Parathyroid adenoma (tissue), 2 donors: ENCODE measurements at regions not wholly inside any gene's neighbourhood (a gene's known extent, or its start where the extent isn't known, plus 50 kb on each side); places are given as distances from the start of the nearest gene placed in this dataset.

Experiments
- H2AFZ ChIP-seq: fragments of 300-600 bp; sonication (generic); one replicate; pipeline ENCODE4 v1.7.0; 2017; ENCODE audit warnings: antibody characterized with exemption, mild to moderate bottlenecking
- H3K27ac ChIP-seq: fragments of 300-600 bp; sonication (generic); one replicate; pipeline ENCODE4 v1.7.0; 2017
- H3K27me3 ChIP-seq: fragments of 300-600 bp; sonication (generic); one replicate; pipeline ENCODE4 v1.7.0; 2017; ENCODE audit warnings: low read length; ENCODE audit not compliant: control insufficient read depth, insufficient read depth
- H3K36me3 ChIP-seq: fragments of 300-600 bp; sonication (generic); one replicate; pipeline ENCODE4 v1.7.0; 2017; ENCODE audit warnings: low read length; ENCODE audit not compliant: control insufficient read depth, insufficient read depth
- H3K4me1 ChIP-seq: fragments of 300-600 bp; sonication (generic); one replicate; pipeline ENCODE4 v1.7.0; 2017; ENCODE audit warnings: control low read depth
- H3K4me2 ChIP-seq: fragments of 300-600 bp; sonication (generic); one replicate; pipeline ENCODE4 v1.7.0; 2017; ENCODE audit warnings: low read length
- H3K4me3 ChIP-seq: fragments of 300-600 bp; sonication (generic); one replicate; pipeline ENCODE4 v1.7.0; 2017; ENCODE audit warnings: low read depth, low read length
- H3K79me2 ChIP-seq: fragments of 300-600 bp; sonication (generic); one replicate; pipeline ENCODE4 v1.7.0; 2017; ENCODE audit warnings: control low read depth
- H3K9ac ChIP-seq: fragments of 300-600 bp; sonication (generic); one replicate; pipeline ENCODE4 v1.7.0; 2017; ENCODE audit warnings: mild to moderate bottlenecking
- H3K9me3 ChIP-seq: fragments of 300-600 bp; sonication (generic); one replicate; pipeline ENCODE4 v1.7.0; 2017; ENCODE audit warnings: low read length; ENCODE audit not compliant: control insufficient read depth
- TF ChIP-seq, protein P1 (sequence below): fragments of 300-600 bp; sonication (generic); IDR thresholded peaks from one replicate; pipeline ENCODE4 v1.7.0; 2017; ENCODE audit warnings: antibody characterized with exemption, mild to moderate bottlenecking
- donor health status: primary hyperparathyroidism.

DNA sequence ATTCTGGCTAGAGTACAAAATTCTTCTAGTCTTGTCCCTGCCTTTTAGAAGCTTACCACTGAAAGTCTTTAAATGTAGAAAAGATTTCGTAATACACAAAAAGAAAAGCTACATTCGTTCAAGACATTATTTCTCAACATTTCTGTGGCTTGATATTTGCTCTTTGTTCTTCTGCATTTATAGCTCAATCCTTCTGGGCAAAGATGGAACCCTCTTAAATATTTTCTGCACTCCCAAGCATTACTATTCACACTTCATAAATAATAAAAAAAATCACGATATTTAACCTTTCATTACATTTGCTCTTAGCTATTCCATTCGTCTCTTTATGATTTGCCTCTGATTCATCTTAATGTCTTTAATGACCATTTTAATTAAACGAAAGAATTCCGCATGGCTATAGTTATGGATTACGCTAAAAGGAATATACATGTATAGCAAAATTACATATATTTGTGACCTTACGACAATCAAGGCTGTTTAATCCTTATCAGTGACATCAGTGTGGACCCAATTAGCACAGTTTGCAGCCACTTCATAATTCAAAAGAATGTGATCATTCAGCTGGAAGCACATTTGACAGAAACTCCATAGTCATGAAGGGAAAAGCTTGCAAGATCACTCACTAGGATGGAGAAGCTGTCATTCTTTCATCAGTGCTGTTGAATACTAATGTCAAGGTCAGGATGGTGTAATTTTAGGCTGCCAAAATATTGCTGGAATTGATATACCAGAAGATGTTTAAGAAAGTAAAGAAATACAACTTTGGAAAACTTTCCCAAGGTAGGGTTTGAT is 1075.0 kb upstream of the TENM3 start:
- no peak overlapping the region for H3K4me2 ChIP-seq
- H2AFZ ChIP-seq = no peak overlapping the region
- H3K79me2 ChIP-seq = no peaks in the 10 kb centered on the region
- no peaks in the 10 kb centered on the region for H3K9me3 ChIP-seq
- H3K4me1 ChIP-seq = no peaks in the 10 kb centered on the region
- no peak overlapping the region for H3K9ac ChIP-seq
- H3K27ac ChIP-seq = no peak overlapping the region
- no peaks in the 10 kb centered on the region for H3K36me3 ChIP-seq
- H3K4me3 ChIP-seq = no peak overlapping the region
- H3K27me3 ChIP-seq = no peaks in the 10 kb centered on the region
- TF ChIP-seq, protein P1, sequence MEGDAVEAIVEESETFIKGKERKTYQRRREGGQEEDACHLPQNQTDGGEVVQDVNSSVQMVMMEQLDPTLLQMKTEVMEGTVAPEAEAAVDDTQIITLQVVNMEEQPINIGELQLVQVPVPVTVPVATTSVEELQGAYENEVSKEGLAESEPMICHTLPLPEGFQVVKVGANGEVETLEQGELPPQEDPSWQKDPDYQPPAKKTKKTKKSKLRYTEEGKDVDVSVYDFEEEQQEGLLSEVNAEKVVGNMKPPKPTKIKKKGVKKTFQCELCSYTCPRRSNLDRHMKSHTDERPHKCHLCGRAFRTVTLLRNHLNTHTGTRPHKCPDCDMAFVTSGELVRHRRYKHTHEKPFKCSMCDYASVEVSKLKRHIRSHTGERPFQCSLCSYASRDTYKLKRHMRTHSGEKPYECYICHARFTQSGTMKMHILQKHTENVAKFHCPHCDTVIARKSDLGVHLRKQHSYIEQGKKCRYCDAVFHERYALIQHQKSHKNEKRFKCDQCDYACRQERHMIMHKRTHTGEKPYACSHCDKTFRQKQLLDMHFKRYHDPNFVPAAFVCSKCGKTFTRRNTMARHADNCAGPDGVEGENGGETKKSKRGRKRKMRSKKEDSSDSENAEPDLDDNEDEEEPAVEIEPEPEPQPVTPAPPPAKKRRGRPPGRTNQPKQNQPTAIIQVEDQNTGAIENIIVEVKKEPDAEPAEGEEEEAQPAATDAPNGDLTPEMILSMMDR = no peak

DNA sequence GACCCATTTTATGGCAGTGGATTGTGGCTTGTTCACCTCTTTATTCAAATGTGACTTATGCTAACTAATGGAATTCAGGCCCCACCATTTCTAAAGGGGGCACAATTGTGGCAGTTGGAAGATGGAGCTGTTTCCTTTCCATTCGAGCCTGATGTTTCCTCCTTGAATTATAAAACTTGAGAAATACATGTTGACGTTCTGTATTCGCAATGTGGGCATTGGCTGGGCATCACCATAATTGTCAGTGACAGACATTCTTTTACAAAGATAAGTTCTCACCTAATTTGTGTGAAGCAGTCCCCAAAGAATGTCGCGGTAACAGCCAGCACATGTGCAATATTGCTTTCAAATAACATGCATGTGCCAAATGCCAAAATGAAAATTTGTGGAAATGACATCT is 1070.2 kb upstream of the TENM3 start:
- H3K27me3 ChIP-seq = no peaks in the 10 kb centered on the region
- H3K27ac ChIP-seq = no peak overlapping the region

DNA sequence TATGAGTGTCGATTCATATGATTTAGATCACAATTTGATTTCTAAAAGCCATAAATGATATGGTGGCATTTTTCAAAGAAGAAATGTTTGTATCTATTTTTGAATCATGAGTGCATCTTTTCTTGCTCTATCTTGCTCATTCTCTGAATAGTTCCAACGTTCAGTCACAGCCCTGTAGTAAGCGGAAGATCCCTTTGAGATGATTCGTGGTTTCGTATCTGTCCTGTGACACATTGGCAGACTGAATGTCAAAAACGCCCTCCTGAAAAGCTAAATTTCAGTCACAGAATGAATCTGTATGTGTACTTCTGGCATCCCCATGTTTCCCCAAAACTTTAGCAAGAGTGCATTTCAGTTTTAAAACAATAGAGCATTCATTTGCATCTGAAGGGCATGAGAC is 1066.9 kb upstream of the TENM3 start:
- H3K27me3 ChIP-seq = no peaks in the 10 kb centered on the region
- H2AFZ ChIP-seq = no peak overlapping the region
- no peaks in the 10 kb centered on the region for H3K4me1 ChIP-seq
- no peak overlapping the region for H3K9ac ChIP-seq
- no peak overlapping the region for H3K27ac ChIP-seq
- H3K4me2 ChIP-seq = no peak overlapping the region
- H3K79me2 ChIP-seq = no peaks in the 10 kb centered on the region
- H3K36me3 ChIP-seq = no peaks in the 10 kb centered on the region
- TF ChIP-seq, protein P1 = no peak
- no peak overlapping the region for H3K4me3 ChIP-seq
- H3K9me3 ChIP-seq = no peaks in the 10 kb centered on the region

More for the DNA sequence above, 1070.2 kb upstream of the TENM3 start:
- H3K9me3 ChIP-seq = no peaks in the 10 kb centered on the region
- no peak overlapping the region for H2AFZ ChIP-seq
- no peak overlapping the region for H3K4me3 ChIP-seq
- TF ChIP-seq, protein P1 = no peak
- H3K79me2 ChIP-seq = no peaks in the 10 kb centered on the region
- no peaks in the 10 kb centered on the region for H3K36me3 ChIP-seq
- H3K4me2 ChIP-seq = no peak overlapping the region
- no peak overlapping the region for H3K9ac ChIP-seq
- no peaks in the 10 kb centered on the region for H3K4me1 ChIP-seq

DNA sequence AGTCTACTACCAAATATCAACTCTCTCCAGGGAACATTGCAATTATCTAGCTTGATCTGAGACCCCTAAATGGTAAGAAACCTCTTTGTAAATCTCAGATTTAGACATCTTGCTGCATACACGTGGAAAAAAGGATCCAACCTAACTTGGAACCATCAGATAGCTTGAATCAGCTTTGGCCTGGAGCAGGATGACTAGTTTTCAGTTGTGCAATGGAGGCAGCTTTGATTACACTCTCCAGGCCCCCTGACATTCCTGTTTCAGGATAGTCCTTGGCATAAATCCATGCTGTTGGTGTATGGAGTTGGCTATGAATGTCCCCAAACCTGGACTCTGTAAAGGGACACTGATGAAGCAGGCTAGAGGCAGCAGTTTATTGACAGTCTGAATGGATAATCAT is 1061.9 kb upstream of the TENM3 start:
- H3K79me2 ChIP-seq = no peaks in the 10 kb centered on the region
- no peak overlapping the region for H3K9ac ChIP-seq
- no peaks in the 10 kb centered on the region for H3K27me3 ChIP-seq
- TF ChIP-seq, protein P1 = no peak
- no peak overlapping the region for H3K4me3 ChIP-seq
- no peaks in the 10 kb centered on the region for H3K4me1 ChIP-seq
- no peaks in the 10 kb centered on the region for H3K9me3 ChIP-seq
- no peaks in the 10 kb centered on the region for H3K36me3 ChIP-seq
- H3K27ac ChIP-seq = no peak overlapping the region
- no peak overlapping the region for H3K4me2 ChIP-seq
- no peak overlapping the region for H2AFZ ChIP-seq

DNA sequence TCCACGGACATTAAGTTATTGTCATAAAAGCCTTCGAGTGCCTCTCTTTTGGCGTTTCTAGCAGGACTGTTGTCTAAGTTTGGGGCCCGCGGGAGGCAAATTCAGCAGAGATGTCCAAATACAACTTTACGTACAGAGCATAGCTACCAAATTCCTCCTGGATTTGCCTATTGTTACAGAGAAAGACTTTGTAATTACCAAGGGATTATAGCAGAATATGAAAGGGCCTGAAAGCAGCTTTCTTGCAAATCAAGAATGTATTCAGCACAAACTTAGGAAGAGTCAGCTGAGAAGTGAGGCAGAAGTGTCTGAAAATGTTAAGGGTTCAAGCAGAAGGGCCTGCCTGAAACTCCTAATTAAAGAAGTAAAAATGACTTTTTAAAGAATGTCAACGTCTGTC is 1053.5 kb upstream of the TENM3 start:
- no peak overlapping the region for H3K4me3 ChIP-seq
- no peaks in the 10 kb centered on the region for H3K4me1 ChIP-seq
- TF ChIP-seq, protein P1 = no peak
- no peaks in the 10 kb centered on the region for H3K9me3 ChIP-seq
- H3K9ac ChIP-seq = no peak overlapping the region
- H2AFZ ChIP-seq = no peak overlapping the region
- H3K4me2 ChIP-seq = no peak overlapping the region
- no peak overlapping the region for H3K27ac ChIP-seq
- no peaks in the 10 kb centered on the region for H3K79me2 ChIP-seq
- no peaks in the 10 kb centered on the region for H3K27me3 ChIP-seq
- H3K36me3 ChIP-seq = no peaks in the 10 kb centered on the region
